GM18870 (cell line): ENCODE measurements at regions not wholly inside any gene's neighbourhood (a gene's known extent, or its start where the extent isn't known, plus 50 kb on each side); places are given as distances from the start of the nearest gene placed in this dataset.

Source experiments
- ATAC-seq: cut with Tn5 transposase; IDR thresholded peaks from one replicate; pipeline ENCODE4 v1.9.1; 2021; ENCODE audit warnings: moderate library complexity; ENCODE audit not compliant: unreplicated experiment

- no peak for ATAC-seq
Observed at GRCh38 chr21:43348801-43349261, 78.1 kb downstream of the SIK1 start.

GRCh38 chr21:43348170-43348766 lies 78.7 kb downstream of the SIK1 start:
- ATAC-seq, result no peak

GRCh38 chr21:43347461-43348169 lies 79.3 kb downstream of the SIK1 start:
- no peak for ATAC-seq

GRCh38 chr21:43346551-43346950 lies 80.4 kb downstream of the SIK1 start:
- no peak for ATAC-seq

- no peak for ATAC-seq
Observed at GRCh38 chr21:43345746-43346409, 81.1 kb downstream of the SIK1 start.

GRCh38 chr21:43345046-43345745 lies 81.7 kb downstream of the SIK1 start:
- ATAC-seq, result no peak

GRCh38 chr21:43343992-43344886 lies 82.7 kb downstream of the SIK1 start:
- ATAC-seq, result no peak

- ATAC-seq, result no peak
Observed at GRCh38 chr21:43343095-43343991, 83.6 kb downstream of the SIK1 start.

- ATAC-seq, result no peak
Observed at GRCh38 chr21:43342301-43342881, 84.5 kb downstream of the SIK1 start.

- no peak for ATAC-seq
Observed at GRCh38 chr21:43341378-43342161, 85.4 kb downstream of the SIK1 start.

- no peak for ATAC-seq
Observed at GRCh38 chr21:43340491-43341377, 86.2 kb downstream of the SIK1 start.

GRCh38 chr21:43339668-43340067 lies 87.3 kb downstream of the SIK1 start:
- no peak for ATAC-seq

GRCh38 chr21:43338951-43339350 lies 88.0 kb downstream of the SIK1 start:
- ATAC-seq, result no peak

- ATAC-seq, result no peak
Observed at GRCh38 chr21:43337901-43338655, 88.9 kb downstream of the SIK1 start.

- no peak for ATAC-seq
Observed at GRCh38 chr21:43335119-43335518, 91.8 kb downstream of the SIK1 start.

GRCh38 chr21:43334214-43334958 lies 92.5 kb downstream of the SIK1 start:
- no peak for ATAC-seq
